GM23338 (cell line): ENCODE measurements at regions not wholly inside any gene's neighbourhood (a gene's known extent, or its start where the extent isn't known, plus 50 kb on each side); places are given as distances from the start of the nearest gene placed in this dataset.

Experiments
- ATAC-seq: fragments of 200-7000 bp; cut with Tn5 transposase; 3 replicates; pipeline ENCODE4 v1.9.1; 2020
- DNase-seq: peaks from one replicate; pipeline ENCODE4 v3.0.0-alpha.2; 2015; ENCODE audit warnings: low spot score
- H2AFZ ChIP-seq: fragments of 200-600 bp; sonication (generic); 2 replicates; pipeline ENCODE4 v1.8.0; 2016; ENCODE audit warnings: antibody characterized with exemption, mild to moderate bottlenecking, moderate library complexity
- H3F3A ChIP-seq: fragments of 200-600 bp; sonication (generic); replicated peaks from 2 replicates; pipeline ENCODE4 v1.8.0; 2017; ENCODE audit warnings: antibody characterized with exemption, mixed run types, low read depth
- H3K27ac ChIP-seq: fragments of 200-600 bp; sonication (generic); 2 replicates; pipeline ENCODE4 v1.6.1; 2016; ENCODE audit warnings: low read depth
- H3K27me3 ChIP-seq: fragments of 200-600 bp; sonication (generic); 2 replicates; pipeline ENCODE4 v1.8.0; 2016; ENCODE audit warnings: mild to moderate bottlenecking, mixed run types, moderate library complexity; ENCODE audit not compliant: insufficient read depth
- H3K36me3 ChIP-seq: fragments of 200-600 bp; sonication (generic); 2 replicates; pipeline ENCODE4 v1.8.0; 2016; ENCODE audit warnings: mild to moderate bottlenecking; ENCODE audit not compliant: insufficient read depth
- H3K4me1 ChIP-seq: fragments of 200-600 bp; sonication (generic); 2 replicates; pipeline ENCODE4 v1.8.0; 2016; ENCODE audit warnings: mild to moderate bottlenecking, moderate library complexity; ENCODE audit not compliant: insufficient read depth
- H3K4me2 ChIP-seq: fragments of 200-600 bp; sonication (generic); 2 replicates; pipeline ENCODE4 v1.7.1; 2017; ENCODE audit warnings: mixed run types
- H3K4me3 ChIP-seq: fragments of 200-600 bp; sonication (generic); 2 replicates; pipeline ENCODE4 v1.6.1; 2016; ENCODE audit warnings: mixed run types
- H3K79me2 ChIP-seq: fragments of 200-600 bp; sonication (generic); replicated peaks from 2 replicates; pipeline ENCODE4 v1.8.0; 2017; ENCODE audit warnings: mild to moderate bottlenecking; ENCODE audit not compliant: insufficient read depth
- H3K9me2 ChIP-seq: fragments of 200-600 bp; sonication (generic); 2 replicates; pipeline ENCODE4 v1.8.0; 2017; ENCODE audit not compliant: insufficient read depth
- H4K20me1 ChIP-seq: fragments of 200-600 bp; sonication (generic); replicated peaks from 2 replicates; pipeline ENCODE4 v1.8.0; 2017; ENCODE audit warnings: mild to moderate bottlenecking; ENCODE audit not compliant: insufficient read depth
- H3K27ac Mint-ChIP-seq: 2 replicates; pipeline ENCODE4 v1.8.0; 2020; ENCODE audit warnings: inconsistent platforms, mild to moderate bottlenecking, moderate library complexity, mixed read lengths
- H3K27me3 Mint-ChIP-seq: 3 replicates; pipeline ENCODE4 v1.8.0; 2022; ENCODE audit warnings: low read depth, mild to moderate bottlenecking, moderate library complexity, mixed read lengths, inconsistent platforms; ENCODE audit not compliant: insufficient read depth, poor library complexity
- H3K36me3 Mint-ChIP-seq: 3 replicates; pipeline ENCODE4 v1.8.0; 2021; ENCODE audit warnings: low read depth, mild to moderate bottlenecking, inconsistent platforms, moderate library complexity, mixed read lengths
- H3K4me1 Mint-ChIP-seq: 3 replicates; pipeline ENCODE4 v1.8.0; 2020; ENCODE audit warnings: mild to moderate bottlenecking, inconsistent platforms, mixed read lengths
- H3K4me3 Mint-ChIP-seq: 3 replicates; pipeline ENCODE4 v1.8.0; 2021; ENCODE audit warnings: moderate library complexity, mild to moderate bottlenecking, inconsistent platforms, mixed read lengths
- H3K9me3 Mint-ChIP-seq: 3 replicates; pipeline ENCODE4 v1.8.0; 2020; ENCODE audit warnings: moderate library complexity, mild to moderate bottlenecking, inconsistent platforms, mixed read lengths
- CREB1 ChIP-seq: fragments of 250-450 bp; sonication (Bioruptor Pico); IDR thresholded peaks from 2 replicates; pipeline ENCODE4 v1.5.0; 2020; ENCODE audit warnings: low read depth, mild to moderate bottlenecking, moderate library complexity
- EZH2 ChIP-seq: fragments of 200-600 bp; sonication (generic); IDR thresholded peaks from one replicate; pipeline ENCODE4 v1.8.0; 2017; ENCODE audit warnings: antibody characterized with exemption, mild to moderate bottlenecking, low read depth; ENCODE audit not compliant: unreplicated experiment
- EZH2phosphoT487 ChIP-seq: fragments of 200-600 bp; sonication (generic); IDR thresholded peaks from one replicate; pipeline ENCODE4 v1.8.1; 2018; ENCODE audit warnings: antibody characterized with exemption; ENCODE audit not compliant: unreplicated experiment
- JUNB ChIP-seq: IDR thresholded peaks from one replicate; pipeline ENCODE4 v1.6.1; 2016; ENCODE audit warnings: antibody characterized with exemption; ENCODE audit not compliant: unreplicated experiment
- POLR2AphosphoS5 ChIP-seq: IDR thresholded peaks from 2 replicates; pipeline ENCODE4 v1.6.1; 2016; ENCODE audit warnings: antibody characterized with exemption, low read depth
- STAT1 ChIP-seq: IDR thresholded peaks from one replicate; pipeline ENCODE4 v1.6.1; 2016; ENCODE audit warnings: antibody characterized with exemption; ENCODE audit not compliant: unreplicated experiment
- ZNF114 ChIP-seq: fragments of 250-450 bp; sonication (Bioruptor Pico); IDR thresholded peaks from 2 replicates; pipeline ENCODE4 v1.5.0; 2020; ENCODE audit warnings: mild to moderate bottlenecking, moderate library complexity
- TF ChIP-seq, protein P1 (sequence below): fragments of 250-450 bp; sonication (Bioruptor Pico); IDR thresholded peaks from 2 replicates; pipeline ENCODE4 v1.5.0; 2020; ENCODE audit warnings: mild to moderate bottlenecking, moderate library complexity
- TF ChIP-seq, protein P2 (sequence below), 2 experiments: fragments of 200-600 bp in 1 of 2; sonication (generic) in 1 of 2; conservative IDR thresholded peaks; 2 replicates each; pipeline versions ENCODE4 v1.5.1 to v1.6.1; 2016 to 2017; ENCODE audit warnings: antibody characterized with exemption in 2 of 2, low read depth in 2 of 2, mild to moderate bottlenecking in 2 of 2, moderate library complexity in 1 of 2

DNA sequence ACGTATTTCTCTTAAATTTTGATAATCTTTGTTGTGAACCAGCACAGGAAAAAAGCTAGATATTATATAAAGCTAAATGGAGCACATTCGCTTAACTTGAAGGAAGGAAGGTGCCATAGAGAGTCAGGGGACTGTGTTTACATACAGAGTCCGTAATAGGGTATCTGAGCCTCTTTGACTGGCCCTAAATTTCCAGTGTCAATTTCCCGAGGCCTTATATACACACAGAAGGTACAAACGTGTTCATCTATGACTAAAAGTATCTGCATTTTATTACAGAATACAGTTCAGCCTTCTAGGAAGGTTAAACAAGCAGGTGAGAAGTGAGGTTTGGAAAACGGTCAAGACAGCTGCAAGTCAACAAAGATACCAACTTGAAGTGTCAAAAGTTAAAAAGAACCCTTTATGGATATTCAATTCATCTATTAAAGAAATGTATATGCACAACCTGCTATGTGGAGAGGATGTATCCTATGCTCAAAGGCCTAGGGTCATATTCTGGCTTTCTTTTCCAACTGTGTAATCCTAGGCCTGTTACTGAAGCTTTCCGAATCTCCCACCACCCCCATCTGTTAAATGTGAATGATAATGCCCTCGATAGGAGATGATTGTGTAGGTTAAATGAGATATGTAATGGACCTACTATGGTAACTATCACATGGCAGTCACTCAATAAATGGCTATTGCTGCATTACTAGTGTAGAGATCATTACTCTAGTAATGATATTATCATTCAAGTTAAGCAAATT is 263.7 kb upstream of the MAF start (continued):
- TF ChIP-seq, protein P1, sequence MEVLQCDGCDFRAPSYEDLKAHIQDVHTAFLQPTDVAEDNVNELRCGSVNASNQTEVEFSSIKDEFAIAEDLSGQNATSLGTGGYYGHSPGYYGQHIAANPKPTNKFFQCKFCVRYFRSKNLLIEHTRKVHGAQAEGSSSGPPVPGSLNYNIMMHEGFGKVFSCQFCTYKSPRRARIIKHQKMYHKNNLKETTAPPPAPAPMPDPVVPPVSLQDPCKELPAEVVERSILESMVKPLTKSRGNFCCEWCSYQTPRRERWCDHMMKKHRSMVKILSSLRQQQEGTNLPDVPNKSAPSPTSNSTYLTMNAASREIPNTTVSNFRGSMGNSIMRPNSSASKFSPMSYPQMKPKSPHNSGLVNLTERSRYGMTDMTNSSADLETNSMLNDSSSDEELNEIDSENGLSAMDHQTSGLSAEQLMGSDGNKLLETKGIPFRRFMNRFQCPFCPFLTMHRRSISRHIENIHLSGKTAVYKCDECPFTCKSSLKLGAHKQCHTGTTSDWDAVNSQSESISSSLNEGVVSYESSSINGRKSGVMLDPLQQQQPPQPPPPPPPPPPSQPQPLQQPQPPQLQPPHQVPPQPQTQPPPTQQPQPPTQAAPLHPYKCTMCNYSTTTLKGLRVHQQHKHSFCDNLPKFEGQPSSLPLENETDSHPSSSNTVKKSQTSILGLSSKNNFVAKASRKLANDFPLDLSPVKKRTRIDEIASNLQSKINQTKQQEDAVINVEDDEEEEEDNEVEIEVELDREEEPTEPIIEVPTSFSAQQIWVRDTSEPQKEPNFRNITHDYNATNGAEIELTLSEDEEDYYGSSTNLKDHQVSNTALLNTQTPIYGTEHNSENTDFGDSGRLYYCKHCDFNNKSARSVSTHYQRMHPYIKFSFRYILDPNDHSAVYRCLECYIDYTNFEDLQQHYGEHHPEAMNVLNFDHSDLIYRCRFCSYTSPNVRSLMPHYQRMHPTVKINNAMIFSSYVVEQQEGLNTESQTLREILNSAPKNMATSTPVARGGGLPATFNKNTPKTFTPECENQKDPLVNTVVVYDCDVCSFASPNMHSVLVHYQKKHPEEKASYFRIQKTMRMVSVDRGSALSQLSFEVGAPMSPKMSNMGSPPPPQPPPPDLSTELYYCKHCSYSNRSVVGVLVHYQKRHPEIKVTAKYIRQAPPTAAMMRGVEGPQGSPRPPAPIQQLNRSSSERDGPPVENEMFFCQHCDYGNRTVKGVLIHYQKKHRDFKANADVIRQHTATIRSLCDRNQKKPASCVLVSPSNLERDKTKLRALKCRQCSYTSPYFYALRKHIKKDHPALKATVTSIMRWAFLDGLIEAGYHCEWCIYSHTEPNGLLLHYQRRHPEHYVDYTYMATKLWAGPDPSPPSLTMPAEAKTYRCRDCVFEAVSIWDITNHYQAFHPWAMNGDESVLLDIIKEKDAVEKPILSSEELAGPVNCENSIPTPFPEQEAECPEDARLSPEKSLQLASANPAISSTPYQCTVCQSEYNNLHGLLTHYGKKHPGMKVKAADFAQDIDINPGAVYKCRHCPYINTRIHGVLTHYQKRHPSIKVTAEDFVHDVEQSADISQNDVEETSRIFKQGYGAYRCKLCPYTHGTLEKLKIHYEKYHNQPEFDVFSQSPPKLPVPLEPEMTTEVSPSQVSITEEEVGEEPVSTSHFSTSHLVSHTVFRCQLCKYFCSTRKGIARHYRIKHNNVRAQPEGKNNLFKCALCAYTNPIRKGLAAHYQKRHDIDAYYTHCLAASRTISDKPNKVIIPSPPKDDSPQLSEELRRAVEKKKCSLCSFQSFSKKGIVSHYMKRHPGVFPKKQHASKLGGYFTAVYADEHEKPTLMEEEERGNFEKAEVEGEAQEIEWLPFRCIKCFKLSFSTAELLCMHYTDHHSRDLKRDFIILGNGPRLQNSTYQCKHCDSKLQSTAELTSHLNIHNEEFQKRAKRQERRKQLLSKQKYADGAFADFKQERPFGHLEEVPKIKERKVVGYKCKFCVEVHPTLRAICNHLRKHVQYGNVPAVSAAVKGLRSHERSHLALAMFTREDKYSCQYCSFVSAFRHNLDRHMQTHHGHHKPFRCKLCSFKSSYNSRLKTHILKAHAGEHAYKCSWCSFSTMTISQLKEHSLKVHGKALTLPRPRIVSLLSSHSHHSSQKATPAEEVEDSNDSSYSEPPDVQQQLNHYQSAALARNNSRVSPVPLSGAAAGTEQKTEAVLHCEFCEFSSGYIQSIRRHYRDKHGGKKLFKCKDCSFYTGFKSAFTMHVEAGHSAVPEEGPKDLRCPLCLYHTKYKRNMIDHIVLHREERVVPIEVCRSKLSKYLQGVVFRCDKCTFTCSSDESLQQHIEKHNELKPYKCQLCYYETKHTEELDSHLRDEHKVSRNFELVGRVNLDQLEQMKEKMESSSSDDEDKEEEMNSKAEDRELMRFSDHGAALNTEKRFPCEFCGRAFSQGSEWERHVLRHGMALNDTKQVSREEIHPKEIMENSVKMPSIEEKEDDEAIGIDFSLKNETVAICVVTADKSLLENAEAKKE (CRISPR knock-in tag): no peak
- no peak for TF ChIP-seq ZNF114
- TF ChIP-seq, protein P2, sequence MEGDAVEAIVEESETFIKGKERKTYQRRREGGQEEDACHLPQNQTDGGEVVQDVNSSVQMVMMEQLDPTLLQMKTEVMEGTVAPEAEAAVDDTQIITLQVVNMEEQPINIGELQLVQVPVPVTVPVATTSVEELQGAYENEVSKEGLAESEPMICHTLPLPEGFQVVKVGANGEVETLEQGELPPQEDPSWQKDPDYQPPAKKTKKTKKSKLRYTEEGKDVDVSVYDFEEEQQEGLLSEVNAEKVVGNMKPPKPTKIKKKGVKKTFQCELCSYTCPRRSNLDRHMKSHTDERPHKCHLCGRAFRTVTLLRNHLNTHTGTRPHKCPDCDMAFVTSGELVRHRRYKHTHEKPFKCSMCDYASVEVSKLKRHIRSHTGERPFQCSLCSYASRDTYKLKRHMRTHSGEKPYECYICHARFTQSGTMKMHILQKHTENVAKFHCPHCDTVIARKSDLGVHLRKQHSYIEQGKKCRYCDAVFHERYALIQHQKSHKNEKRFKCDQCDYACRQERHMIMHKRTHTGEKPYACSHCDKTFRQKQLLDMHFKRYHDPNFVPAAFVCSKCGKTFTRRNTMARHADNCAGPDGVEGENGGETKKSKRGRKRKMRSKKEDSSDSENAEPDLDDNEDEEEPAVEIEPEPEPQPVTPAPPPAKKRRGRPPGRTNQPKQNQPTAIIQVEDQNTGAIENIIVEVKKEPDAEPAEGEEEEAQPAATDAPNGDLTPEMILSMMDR (conservative IDR thresholded peaks at IDR 0.05; ENCODE audit: low read depth in 2 of 2): no peak

DNA sequence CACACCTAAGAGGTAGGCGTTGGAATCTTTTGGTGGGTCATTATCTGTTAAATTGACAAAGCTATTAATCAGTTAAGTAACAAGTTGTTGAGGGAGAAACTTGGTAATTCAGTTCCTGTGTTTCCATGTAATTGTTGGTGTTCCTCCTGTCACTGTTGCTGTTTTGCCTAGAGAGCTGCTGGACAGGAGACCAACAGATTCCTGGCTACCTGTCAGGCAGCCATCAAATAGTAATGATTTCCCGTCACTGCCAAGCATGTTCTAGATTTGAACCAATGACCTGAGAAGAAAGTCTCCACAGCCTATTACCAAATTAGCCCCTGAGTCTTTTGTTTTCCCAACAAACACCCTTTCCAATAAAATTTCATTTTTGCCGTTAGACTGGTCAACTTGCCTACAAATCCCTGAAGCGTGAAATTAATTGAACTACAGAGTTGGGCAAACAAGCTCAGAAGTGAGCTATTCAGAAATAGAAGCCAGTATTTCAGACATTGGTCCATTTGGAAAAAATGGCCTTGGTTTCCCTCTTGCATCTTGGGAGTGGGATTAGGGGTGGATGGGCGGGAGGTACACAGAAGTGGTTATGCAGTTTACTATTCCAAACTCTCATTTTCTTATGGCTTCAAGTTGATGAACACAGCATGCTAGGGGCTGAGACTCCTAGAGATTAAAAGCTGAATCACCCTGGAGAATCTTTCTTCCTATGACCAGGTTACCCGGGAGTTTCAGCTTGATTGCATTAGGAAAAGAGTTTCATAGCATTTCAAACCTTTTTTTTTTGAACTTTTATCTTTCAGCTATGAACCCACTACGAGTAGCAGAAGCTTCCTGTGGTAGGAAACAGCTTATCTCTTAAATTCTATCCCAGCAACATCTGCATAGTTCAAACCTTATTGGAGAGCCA is 262.8 kb upstream of the MAF start:
- H3K9me2 ChIP-seq: peaks cover 13% of the 10 kb centered on the region; the same call in 1 of the 2 replicates
- H4K20me1 ChIP-seq: no peaks in the 10 kb centered on the region
- Mint-ChIP-seq H3K4me1 (no peaks in the 10 kb centered on the region), H3K27ac (no peak overlapping the region), H3K9me3 (no peaks in the 10 kb centered on the region), H3K36me3 (no peaks in the 10 kb centered on the region), H3K4me3 (no peak overlapping the region), H3K27me3 (no peaks in the 10 kb centered on the region)
- no peak overlapping the region for H3K4me3 ChIP-seq
- no peak overlapping the region for H3K27ac ChIP-seq
- H3K27me3 ChIP-seq: no peaks in the 10 kb centered on the region
- no peaks in the 10 kb centered on the region for H3K4me1 ChIP-seq
- no peak for ATAC-seq
- DNase-seq: no peak
- H3F3A ChIP-seq: no peaks in the 10 kb centered on the region
- no peaks in the 10 kb centered on the region for H3K36me3 ChIP-seq
- H2AFZ ChIP-seq: no peak overlapping the region
- H3K4me2 ChIP-seq: no peak overlapping the region
- H3K79me2 ChIP-seq: no peaks in the 10 kb centered on the region
- TF ChIP-seq POLR2AphosphoS5 (no peak), STAT1 (no peak), CREB1 (CRISPR knock-in tag) (no peak), ZNF114 (no peak), JUNB (no peak), EZH2phosphoT487 (no peak), EZH2 (no peak)
